OCI-LY3 (cell line): ENCODE measurements at regions not wholly inside any gene's neighbourhood (a gene's known extent, or its start where the extent isn't known, plus 50 kb on each side); places are given as distances from the start of the nearest gene placed in this dataset.

Experiments
- EZH2phosphoT487 ChIP-seq: fragments of 200-600 bp; shearing (Covaris generic); IDR thresholded peaks from 2 replicates; pipeline ENCODE4 v1.6.1; 2018; ENCODE audit warnings: antibody characterized with exemption, mixed run types, low read depth
- TF ChIP-seq, protein P1 (sequence below): fragments of 200-600, 300-600 bp; sonication (generic); IDR thresholded peaks from 2 replicates; pipeline ENCODE4 v1.5.1; 2014; ENCODE audit warnings: antibody characterized with exemption, low read length, low read depth

GRCh38 chr13:79880818-79881217 lies 399.9 kb downstream of the NDFIP2 start:
- TF ChIP-seq, protein P1, sequence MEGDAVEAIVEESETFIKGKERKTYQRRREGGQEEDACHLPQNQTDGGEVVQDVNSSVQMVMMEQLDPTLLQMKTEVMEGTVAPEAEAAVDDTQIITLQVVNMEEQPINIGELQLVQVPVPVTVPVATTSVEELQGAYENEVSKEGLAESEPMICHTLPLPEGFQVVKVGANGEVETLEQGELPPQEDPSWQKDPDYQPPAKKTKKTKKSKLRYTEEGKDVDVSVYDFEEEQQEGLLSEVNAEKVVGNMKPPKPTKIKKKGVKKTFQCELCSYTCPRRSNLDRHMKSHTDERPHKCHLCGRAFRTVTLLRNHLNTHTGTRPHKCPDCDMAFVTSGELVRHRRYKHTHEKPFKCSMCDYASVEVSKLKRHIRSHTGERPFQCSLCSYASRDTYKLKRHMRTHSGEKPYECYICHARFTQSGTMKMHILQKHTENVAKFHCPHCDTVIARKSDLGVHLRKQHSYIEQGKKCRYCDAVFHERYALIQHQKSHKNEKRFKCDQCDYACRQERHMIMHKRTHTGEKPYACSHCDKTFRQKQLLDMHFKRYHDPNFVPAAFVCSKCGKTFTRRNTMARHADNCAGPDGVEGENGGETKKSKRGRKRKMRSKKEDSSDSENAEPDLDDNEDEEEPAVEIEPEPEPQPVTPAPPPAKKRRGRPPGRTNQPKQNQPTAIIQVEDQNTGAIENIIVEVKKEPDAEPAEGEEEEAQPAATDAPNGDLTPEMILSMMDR: no peak
- no peak for TF ChIP-seq EZH2phosphoT487
